ENCODE measurements at regions not wholly inside any gene's neighbourhood (a gene's known extent, or its start where the extent isn't known, plus 50 kb on each side); places are given as distances from the start of the nearest gene placed in this dataset.

DNA sequence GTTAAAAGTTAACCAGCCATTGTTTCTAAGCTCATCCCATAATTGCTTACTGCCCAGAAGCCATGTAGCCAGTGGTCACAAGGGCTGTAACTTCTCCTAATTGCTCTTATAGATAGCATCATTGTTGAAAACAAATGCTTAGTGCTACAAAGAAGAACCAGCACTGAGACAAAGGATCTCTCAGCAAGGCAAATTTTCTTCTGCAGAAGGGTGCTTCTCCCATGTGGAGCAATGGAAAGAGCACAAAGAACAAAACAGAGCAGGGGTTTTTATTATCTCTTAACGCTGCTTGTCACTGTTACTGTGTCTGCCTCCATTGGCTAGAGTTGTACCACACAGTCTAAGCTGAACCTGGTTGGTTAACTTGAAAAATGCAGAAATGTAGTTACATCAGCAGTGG, 1036.8 kb downstream of the UQCRFS1 start:
- DNase-seq (ENCODE audit: low spot score): no peak
- no peak overlapping the region for H3K4me3 ChIP-seq
- ATAC-seq (ENCODE audit: insufficient number of reproducible peaks, low FRiP score, low read depth): no peak
- H3K27me3 ChIP-seq (replicated peaks; ENCODE audit: insufficient read depth): no peaks in the 10 kb centered on the region
- H3K9me3 ChIP-seq: peaks cover 3% of the 10 kb centered on the region
- no peaks in the 10 kb centered on the region for H3K4me1 ChIP-seq (ENCODE audit: control insufficient read depth in 1 of 2, low read depth in 2 of 2)
- TF ChIP-seq, protein P1, sequence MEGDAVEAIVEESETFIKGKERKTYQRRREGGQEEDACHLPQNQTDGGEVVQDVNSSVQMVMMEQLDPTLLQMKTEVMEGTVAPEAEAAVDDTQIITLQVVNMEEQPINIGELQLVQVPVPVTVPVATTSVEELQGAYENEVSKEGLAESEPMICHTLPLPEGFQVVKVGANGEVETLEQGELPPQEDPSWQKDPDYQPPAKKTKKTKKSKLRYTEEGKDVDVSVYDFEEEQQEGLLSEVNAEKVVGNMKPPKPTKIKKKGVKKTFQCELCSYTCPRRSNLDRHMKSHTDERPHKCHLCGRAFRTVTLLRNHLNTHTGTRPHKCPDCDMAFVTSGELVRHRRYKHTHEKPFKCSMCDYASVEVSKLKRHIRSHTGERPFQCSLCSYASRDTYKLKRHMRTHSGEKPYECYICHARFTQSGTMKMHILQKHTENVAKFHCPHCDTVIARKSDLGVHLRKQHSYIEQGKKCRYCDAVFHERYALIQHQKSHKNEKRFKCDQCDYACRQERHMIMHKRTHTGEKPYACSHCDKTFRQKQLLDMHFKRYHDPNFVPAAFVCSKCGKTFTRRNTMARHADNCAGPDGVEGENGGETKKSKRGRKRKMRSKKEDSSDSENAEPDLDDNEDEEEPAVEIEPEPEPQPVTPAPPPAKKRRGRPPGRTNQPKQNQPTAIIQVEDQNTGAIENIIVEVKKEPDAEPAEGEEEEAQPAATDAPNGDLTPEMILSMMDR (IDR thresholded peaks at IDR 0.05): no peak
- no peak overlapping the region for H3K27ac ChIP-seq
- no peaks in the 10 kb centered on the region for H3K36me3 ChIP-seq

DNA sequence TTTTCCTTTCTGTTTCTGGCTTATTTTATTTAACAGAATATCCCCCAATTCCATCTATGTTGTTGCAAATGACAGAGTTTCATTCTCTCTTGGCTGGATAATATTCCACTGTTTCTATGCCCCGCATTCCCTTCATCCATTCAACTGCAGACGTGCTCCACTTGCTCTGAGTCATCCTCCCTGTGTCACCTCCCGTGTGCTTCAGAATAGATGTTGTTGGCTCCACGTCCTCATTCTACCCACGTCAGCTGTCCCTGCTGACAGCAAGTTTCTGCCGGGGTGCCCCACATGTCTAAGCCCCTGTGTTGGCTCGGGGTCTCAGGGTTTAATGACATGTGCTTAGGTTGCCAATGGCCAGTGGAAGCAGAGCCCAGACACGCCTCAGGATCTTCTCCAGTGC, 1041.0 kb downstream of the UQCRFS1 start:
- no peaks in the 10 kb centered on the region for H3K4me1 ChIP-seq (ENCODE audit: control insufficient read depth in 1 of 2, low read depth in 2 of 2)
- TF ChIP-seq, protein P1 (IDR thresholded peaks at IDR 0.05): no peak
- H3K27ac ChIP-seq: no peak overlapping the region
- ATAC-seq (ENCODE audit: insufficient number of reproducible peaks, low FRiP score, low read depth): no peak
- peaks cover 3% of the 10 kb centered on the region for H3K9me3 ChIP-seq
- no peak overlapping the region for H3K4me3 ChIP-seq
- H3K27me3 ChIP-seq (replicated peaks; ENCODE audit: insufficient read depth): no peaks in the 10 kb centered on the region
- no peak for DNase-seq (ENCODE audit: low spot score)
- no peaks in the 10 kb centered on the region for H3K36me3 ChIP-seq

DNA sequence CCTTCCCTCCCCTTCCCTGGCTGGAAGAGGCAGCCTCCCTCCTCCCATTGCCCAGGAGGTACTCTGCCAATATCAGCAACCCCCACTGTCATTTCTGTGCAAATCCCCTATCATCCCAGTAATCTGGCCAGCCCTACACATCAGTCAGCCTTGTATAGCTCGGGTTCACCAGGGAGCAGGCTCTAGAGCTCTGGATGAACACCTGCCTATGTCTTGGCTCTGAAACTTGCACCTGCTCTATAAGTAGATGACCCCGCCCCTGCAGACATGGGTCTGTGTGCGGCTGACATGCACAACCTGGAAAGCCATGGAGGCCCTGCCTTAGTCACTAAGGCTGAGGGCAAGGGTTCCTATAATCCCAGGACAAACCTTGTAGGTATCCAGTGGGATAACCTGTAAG, 1042.9 kb downstream of the UQCRFS1 start:
- no peak for DNase-seq (ENCODE audit: low spot score)
- Histone ChIP-seq H3K27ac (no peak overlapping the region), H3K4me1 (ENCODE audit: control insufficient read depth in 1 of 2, low read depth in 2 of 2) (no peaks in the 10 kb centered on the region), H3K27me3 (replicated peaks; ENCODE audit: insufficient read depth) (no peaks in the 10 kb centered on the region), H3K36me3 (no peaks in the 10 kb centered on the region), H3K4me3 (no peak overlapping the region), H3K9me3 (no peaks in the 10 kb centered on the region)
- ATAC-seq (ENCODE audit: insufficient number of reproducible peaks, low FRiP score, low read depth): no peak
- TF ChIP-seq, protein P1 (IDR thresholded peaks at IDR 0.05): no peak

DNA sequence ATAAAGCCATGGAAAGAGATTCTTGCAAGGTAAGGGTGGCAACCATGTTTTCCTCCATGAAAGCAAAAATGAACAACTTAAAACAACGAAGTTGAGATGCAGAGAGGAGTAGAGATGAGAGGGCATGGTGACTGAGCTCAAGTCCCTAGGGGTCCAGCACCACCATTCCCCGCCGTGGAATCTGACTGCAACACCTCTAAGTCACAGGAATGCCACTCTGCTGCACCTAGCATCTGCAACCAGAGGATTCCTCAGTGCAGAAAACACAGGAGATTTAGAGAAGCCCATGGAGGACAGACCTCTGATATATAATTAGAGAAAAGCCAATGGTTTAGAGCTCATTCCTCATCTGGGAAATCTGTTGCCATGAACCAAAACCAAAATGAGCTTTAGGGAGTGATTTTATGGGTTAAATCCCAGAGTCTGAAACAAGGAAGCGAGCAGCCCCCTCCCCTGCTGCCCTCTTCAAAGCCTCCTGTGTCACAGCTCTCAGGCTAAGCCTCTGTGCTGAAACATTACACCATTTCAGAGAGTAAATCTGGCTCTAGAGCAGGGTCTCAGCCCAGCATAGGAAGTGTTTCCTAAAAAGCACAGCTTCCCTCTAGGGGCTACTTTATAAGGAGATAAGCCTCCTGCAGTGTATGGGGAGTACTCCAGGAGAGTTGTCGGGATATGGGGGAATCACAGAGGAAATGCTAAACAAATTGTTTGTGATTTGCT, 1043.6 kb downstream of the UQCRFS1 start:
- DNase-seq (ENCODE audit: low spot score) (no peak), ATAC-seq (ENCODE audit: insufficient number of reproducible peaks, low FRiP score, low read depth) (no peak)
- no peaks in the 10 kb centered on the region for H3K36me3 ChIP-seq
- no peaks in the 10 kb centered on the region for H3K9me3 ChIP-seq
- H3K27me3 ChIP-seq (replicated peaks; ENCODE audit: insufficient read depth): no peaks in the 10 kb centered on the region
- TF ChIP-seq, protein P1 (IDR thresholded peaks at IDR 0.05): no peak
- no peak overlapping the region for H3K27ac ChIP-seq
- H3K4me3 ChIP-seq: no peak overlapping the region
- no peaks in the 10 kb centered on the region for H3K4me1 ChIP-seq (ENCODE audit: control insufficient read depth in 1 of 2, low read depth in 2 of 2)

DNA sequence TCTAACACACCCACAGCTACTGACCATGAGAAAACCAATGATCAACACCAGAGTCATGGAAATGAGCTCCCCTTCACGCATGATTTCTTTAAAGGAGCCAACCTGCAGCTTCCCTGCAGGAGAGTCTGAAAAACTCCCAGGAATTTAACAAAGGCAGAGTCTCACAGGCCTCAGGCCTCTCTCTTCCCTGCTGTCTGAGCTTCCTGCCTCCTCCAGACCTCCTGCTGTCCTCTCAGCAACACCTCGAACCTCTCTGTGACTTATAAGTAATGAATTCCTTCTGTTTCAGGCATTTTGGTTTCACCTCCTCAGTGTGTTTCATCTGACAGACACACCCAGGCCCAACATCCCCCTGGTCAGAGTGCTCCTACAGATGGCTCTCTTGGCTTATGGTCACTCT, 1044.4 kb downstream of the UQCRFS1 start:
- Histone ChIP-seq H3K27me3 (replicated peaks; ENCODE audit: insufficient read depth) (no peaks in the 10 kb centered on the region), H3K4me3 (no peak overlapping the region), H3K36me3 (no peaks in the 10 kb centered on the region), H3K4me1 (ENCODE audit: control insufficient read depth in 1 of 2, low read depth in 2 of 2) (no peaks in the 10 kb centered on the region), H3K27ac (no peak overlapping the region), H3K9me3 (no peaks in the 10 kb centered on the region)
- TF ChIP-seq, protein P1 (IDR thresholded peaks at IDR 0.05): no peak
- ATAC-seq (ENCODE audit: insufficient number of reproducible peaks, low FRiP score, low read depth) (no peak), DNase-seq (ENCODE audit: low spot score) (no peak)
